ENCODE measurements at regions not wholly inside any gene's neighbourhood (a gene's known extent, or its start where the extent isn't known, plus 50 kb on each side); places are given as distances from the start of the nearest gene placed in this dataset.
"Not testable (repeated sequence)": the region's sequence is repeated elsewhere in the genome, so short reads cannot be mapped to it uniquely, and the experiment has no call there.

- DNase-seq: no peak
- Histone ChIP-seq H3K27me3 (no peaks in the 10 kb centered on the region), H3K9ac (ENCODE audit: low read depth in 2 of 2, low read length in 2 of 2) (no peak overlapping the region), H3K36me3 (no peaks in the 10 kb centered on the region), H3K27ac (no peak overlapping the region), H3K9me3 (no peaks in the 10 kb centered on the region), H3K4me3 (no peak overlapping the region), H3K4me1 (no peaks in the 10 kb centered on the region)
- intact Hi-C loops (cut with DNase I): no loop called here
- no peak for TF ChIP-seq CTCF (IDR thresholded peaks at IDR 0.05)
Observed at GRCh38 chr6:120279466-120280167, 930.1 kb upstream of the MAN1A1 start.

GRCh38 chr6:120278689-120279396, 929.3 kb upstream of the MAN1A1 start:
- Histone ChIP-seq H3K27ac (no peak overlapping the region), H3K36me3 (no peaks in the 10 kb centered on the region), H3K4me1 (no peaks in the 10 kb centered on the region), H3K4me3 (no peak overlapping the region), H3K27me3 (no peaks in the 10 kb centered on the region), H3K9ac (ENCODE audit: low read depth in 2 of 2, low read length in 2 of 2) (no peak overlapping the region), H3K9me3 (no peaks in the 10 kb centered on the region)
- TF ChIP-seq CTCF (IDR thresholded peaks at IDR 0.05): no peak
- intact Hi-C loops (cut with DNase I): no loop called here
- no peak for DNase-seq

- Histone ChIP-seq H3K27me3 (no peaks in the 10 kb centered on the region), H3K27ac (no peak overlapping the region), H3K36me3 (no peaks in the 10 kb centered on the region), H3K9me3 (no peaks in the 10 kb centered on the region), H3K4me1 (no peaks in the 10 kb centered on the region), H3K4me3 (no peak overlapping the region), H3K9ac (ENCODE audit: low read depth in 2 of 2, low read length in 2 of 2) (no peak overlapping the region)
- no peak for DNase-seq
- no peak for TF ChIP-seq CTCF (IDR thresholded peaks at IDR 0.05)
- intact Hi-C loops (cut with DNase I): no loop called here
Observed at GRCh38 chr6:120274547-120274946, 925.0 kb upstream of the MAN1A1 start.

- Histone ChIP-seq H3K4me1 (no peaks in the 10 kb centered on the region), H3K27me3 (no peaks in the 10 kb centered on the region), H3K27ac (no peak overlapping the region), H3K9me3 (no peaks in the 10 kb centered on the region), H3K4me3 (no peak overlapping the region), H3K9ac (ENCODE audit: low read depth in 2 of 2, low read length in 2 of 2) (no peak overlapping the region), H3K36me3 (no peaks in the 10 kb centered on the region)
- no peak for DNase-seq
- no peak for TF ChIP-seq CTCF (IDR thresholded peaks at IDR 0.05)
- intact Hi-C loops (cut with DNase I): no loop called here
Observed at GRCh38 chr6:120273411-120273810, 923.9 kb upstream of the MAN1A1 start.

GRCh38 chr6:120272038-120272437, 922.5 kb upstream of the MAN1A1 start:
- no peak for TF ChIP-seq CTCF (IDR thresholded peaks at IDR 0.05)
- Histone ChIP-seq H3K4me3 (no peak overlapping the region), H3K4me1 (no peaks in the 10 kb centered on the region), H3K9me3 (no peaks in the 10 kb centered on the region), H3K9ac (ENCODE audit: low read depth in 2 of 2, low read length in 2 of 2) (no peak overlapping the region), H3K27me3 (no peaks in the 10 kb centered on the region), H3K27ac (no peak overlapping the region), H3K36me3 (no peaks in the 10 kb centered on the region)
- intact Hi-C loops (cut with DNase I): no loop called here
- no peak for DNase-seq

- H3K27me3 ChIP-seq; H3K4me1 ChIP-seq; H3K36me3 ChIP-seq; DNase-seq; H3K9me3 ChIP-seq; H3K27ac ChIP-seq; H3K4me3 ChIP-seq; intact Hi-C loops (cut with DNase I); H3K9ac ChIP-seq (ENCODE audit: low read depth in 2 of 2, low read length in 2 of 2): not testable (repeated sequence)
Observed at GRCh38 chr6:120268256-120268655, 918.7 kb upstream of the MAN1A1 start.

All from colonic mucosa (tissue), 4 donors.